Nephron (organoid): ENCODE measurements at regions not wholly inside any gene's neighbourhood (a gene's known extent, or its start where the extent isn't known, plus 50 kb on each side); places are given as distances from the start of the nearest gene placed in this dataset.

ENCODE experiments used
- H3K27ac Mint-ChIP-seq, 3 experiments: 2 replicates each; pipeline ENCODE4 v1.8.0; 2020; ENCODE audit warnings: mixed read lengths in 3 of 3, mild to moderate bottlenecking in 2 of 3, moderate library complexity in 1 of 3
- H3K27me3 Mint-ChIP-seq: 2 replicates; pipeline ENCODE4 v1.8.0; 2021; ENCODE audit warnings: low read depth, mild to moderate bottlenecking, moderate library complexity, mixed read lengths
- H3K36me3 Mint-ChIP-seq: 2 replicates; pipeline ENCODE4 v1.8.0; 2020; ENCODE audit warnings: low read depth, mixed read lengths
- H3K4me1 Mint-ChIP-seq: 2 replicates; pipeline ENCODE4 v1.8.0; 2020; ENCODE audit warnings: mixed read lengths
- H3K4me3 Mint-ChIP-seq, 3 experiments: 2 replicates each; pipeline ENCODE4 v1.8.0; 2020; ENCODE audit warnings: mild to moderate bottlenecking in 3 of 3, mixed read lengths in 3 of 3, moderate library complexity in 2 of 3
- H3K9me3 Mint-ChIP-seq: 2 replicates; pipeline ENCODE4 v1.8.0; 2020; ENCODE audit warnings: mixed read lengths
- TF ChIP-seq, protein P1 (sequence below), 3 experiments: fragments of 200-600 bp; sonication (generic); IDR thresholded peaks; one replicate each; pipeline ENCODE4 v1.5.0; 2021; ENCODE audit warnings: antibody characterized with exemption in 3 of 3; ENCODE audit not compliant: unreplicated experiment in 3 of 3

DNA sequence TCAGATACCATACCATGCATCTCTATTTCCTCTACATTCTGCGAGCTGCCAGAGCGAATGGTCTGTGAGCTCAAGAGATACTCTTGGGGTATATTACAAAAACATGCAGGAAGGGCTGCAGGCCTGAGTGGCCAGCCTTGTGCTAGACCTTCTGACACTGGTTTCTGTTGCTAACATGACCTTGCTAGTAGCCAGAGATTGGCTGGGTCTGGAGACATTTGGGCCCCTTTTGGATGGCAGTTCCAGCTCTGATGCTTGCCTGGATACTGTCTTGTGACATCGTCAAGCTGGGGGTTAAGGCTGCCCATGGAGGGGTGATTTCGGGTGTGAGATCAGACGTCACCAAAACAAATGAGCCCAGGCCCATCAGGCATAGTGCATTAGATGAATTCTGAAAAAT is 56.1 kb upstream of the FSTL4 start:
- H3K4me3 Mint-ChIP-seq = no peak overlapping the region
- peaks cover 3% of the 10 kb centered on the region for H3K9me3 Mint-ChIP-seq
- H3K27ac Mint-ChIP-seq = no peak overlapping the region
- no peaks in the 10 kb centered on the region for H3K36me3 Mint-ChIP-seq
- TF ChIP-seq, protein P1, sequence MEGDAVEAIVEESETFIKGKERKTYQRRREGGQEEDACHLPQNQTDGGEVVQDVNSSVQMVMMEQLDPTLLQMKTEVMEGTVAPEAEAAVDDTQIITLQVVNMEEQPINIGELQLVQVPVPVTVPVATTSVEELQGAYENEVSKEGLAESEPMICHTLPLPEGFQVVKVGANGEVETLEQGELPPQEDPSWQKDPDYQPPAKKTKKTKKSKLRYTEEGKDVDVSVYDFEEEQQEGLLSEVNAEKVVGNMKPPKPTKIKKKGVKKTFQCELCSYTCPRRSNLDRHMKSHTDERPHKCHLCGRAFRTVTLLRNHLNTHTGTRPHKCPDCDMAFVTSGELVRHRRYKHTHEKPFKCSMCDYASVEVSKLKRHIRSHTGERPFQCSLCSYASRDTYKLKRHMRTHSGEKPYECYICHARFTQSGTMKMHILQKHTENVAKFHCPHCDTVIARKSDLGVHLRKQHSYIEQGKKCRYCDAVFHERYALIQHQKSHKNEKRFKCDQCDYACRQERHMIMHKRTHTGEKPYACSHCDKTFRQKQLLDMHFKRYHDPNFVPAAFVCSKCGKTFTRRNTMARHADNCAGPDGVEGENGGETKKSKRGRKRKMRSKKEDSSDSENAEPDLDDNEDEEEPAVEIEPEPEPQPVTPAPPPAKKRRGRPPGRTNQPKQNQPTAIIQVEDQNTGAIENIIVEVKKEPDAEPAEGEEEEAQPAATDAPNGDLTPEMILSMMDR (IDR thresholded peaks at IDR 0.05; ENCODE audit: unreplicated experiment in 3 of 3) = no peak
- peaks cover 30% of the 10 kb centered on the region for H3K27me3 Mint-ChIP-seq
- H3K4me1 Mint-ChIP-seq = no peaks in the 10 kb centered on the region

DNA sequence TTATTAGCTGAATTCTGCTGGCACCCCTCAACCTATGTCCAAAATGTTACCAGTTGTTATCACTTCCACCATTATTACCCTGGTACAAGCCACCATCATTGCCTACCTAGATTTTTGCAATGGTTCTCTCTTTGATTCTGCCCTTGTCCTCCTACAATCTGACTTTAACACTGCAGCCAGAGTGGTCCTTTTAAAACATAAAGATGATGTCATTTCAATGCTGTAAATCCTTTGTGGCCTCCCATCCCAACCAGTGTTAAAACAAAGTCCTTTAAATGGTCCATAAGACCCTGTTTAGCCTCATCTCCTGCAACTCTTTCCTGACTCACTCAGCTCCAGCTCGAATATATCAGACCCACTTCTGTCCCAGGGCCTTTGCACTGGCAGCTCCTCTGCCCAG is 54.9 kb upstream of the FSTL4 start:
- Mint-ChIP-seq H3K4me3 (no peak overlapping the region), H3K4me1 (no peaks in the 10 kb centered on the region), H3K27ac (no peak overlapping the region), H3K36me3 (no peaks in the 10 kb centered on the region), H3K27me3 (peaks cover 31% of the 10 kb centered on the region), H3K9me3 (peaks cover 3% of the 10 kb centered on the region)
- TF ChIP-seq, protein P1 (IDR thresholded peaks at IDR 0.05; ENCODE audit: unreplicated experiment in 3 of 3) = no peak

DNA sequence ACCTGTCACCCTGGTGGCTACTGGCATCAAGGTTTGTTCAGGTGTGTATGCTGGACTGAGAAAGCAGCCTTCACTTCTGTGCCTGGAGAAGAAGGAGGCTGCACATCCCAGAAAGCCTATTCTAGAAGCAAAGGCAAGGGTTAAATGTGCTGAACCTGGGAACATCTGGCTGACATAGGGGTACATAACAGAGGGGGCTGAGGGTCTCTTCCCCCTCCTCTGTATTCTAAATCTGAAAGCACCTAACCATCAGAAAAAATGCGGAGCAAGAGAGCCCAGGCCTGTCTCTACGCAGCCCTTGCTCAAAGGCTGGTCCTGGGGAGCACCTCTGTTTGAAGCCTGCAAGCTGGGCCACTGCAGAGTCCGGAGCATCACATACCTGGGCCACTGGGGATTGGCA is 53.2 kb upstream of the FSTL4 start:
- Mint-ChIP-seq H3K4me3 (no peak overlapping the region), H3K9me3 (peaks cover under 1% of the 10 kb centered on the region), H3K4me1 (no peaks in the 10 kb centered on the region), H3K36me3 (no peaks in the 10 kb centered on the region), H3K27ac (no peak overlapping the region), H3K27me3 (peaks cover 31% of the 10 kb centered on the region)
- TF ChIP-seq, protein P1 (IDR thresholded peaks at IDR 0.05; ENCODE audit: unreplicated experiment in 3 of 3) = no peak

DNA sequence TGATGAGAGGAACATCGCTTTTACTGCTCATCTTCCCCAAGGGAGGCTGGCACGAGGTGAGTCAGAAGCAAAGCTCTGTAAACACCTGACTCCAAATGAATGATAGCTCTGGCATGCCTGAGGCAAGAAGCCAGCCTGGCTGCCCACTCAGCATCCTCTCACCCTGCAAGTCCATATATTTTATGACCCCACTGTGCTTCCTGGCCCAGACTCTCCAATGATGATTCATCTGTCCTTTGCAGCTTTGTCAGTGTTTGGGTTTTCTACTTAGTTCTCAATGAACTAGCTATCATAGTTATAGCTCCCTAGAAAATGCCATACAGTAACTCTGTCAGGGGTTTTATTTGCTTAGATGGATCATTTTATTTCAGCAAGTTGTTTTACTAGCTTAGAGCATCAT is 52.1 kb upstream of the FSTL4 start:
- TF ChIP-seq, protein P1 (IDR thresholded peaks at IDR 0.05; ENCODE audit: unreplicated experiment in 3 of 3) = no peak
- no peaks in the 10 kb centered on the region for H3K9me3 Mint-ChIP-seq

DNA sequence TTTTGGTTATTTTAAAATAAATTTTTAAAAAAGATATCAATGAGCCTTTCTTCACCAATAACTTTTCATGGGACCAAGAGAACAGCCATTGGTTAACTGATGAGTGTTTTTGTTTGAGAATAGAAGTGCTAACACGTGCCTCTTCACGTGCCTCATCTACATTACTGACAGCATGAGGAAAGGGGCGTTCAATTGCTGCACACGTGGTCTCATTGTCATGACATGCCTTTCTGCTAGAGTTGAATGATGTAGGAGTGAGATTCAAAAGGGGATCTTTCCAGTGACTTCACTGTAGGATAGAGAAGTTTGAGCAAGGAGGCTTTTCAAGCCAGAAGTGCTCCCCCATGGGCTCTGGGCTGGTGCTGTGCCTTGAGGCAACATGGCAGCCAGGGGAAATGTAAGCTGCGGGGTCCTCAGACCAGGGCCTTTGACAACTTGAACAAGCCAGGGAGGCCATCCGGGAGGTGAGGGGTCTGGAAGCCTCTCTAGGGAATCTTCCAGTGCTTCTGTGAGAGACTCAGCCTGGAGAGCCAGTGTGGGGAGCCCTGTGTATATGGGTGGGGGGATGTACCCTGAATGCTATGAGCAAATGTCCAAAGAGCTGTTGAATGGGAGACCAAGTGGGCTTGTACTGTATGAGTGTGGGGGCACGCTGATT is 51.2 kb upstream of the FSTL4 start:
- H3K9me3 Mint-ChIP-seq = no peaks in the 10 kb centered on the region
- no peaks in the 10 kb centered on the region for H3K4me1 Mint-ChIP-seq
- no peak overlapping the region for H3K27ac Mint-ChIP-seq
- H3K36me3 Mint-ChIP-seq = no peaks in the 10 kb centered on the region
- TF ChIP-seq, protein P1 (IDR thresholded peaks at IDR 0.05; ENCODE audit: unreplicated experiment in 3 of 3) = no peak
- H3K4me3 Mint-ChIP-seq = no peak overlapping the region
- H3K27me3 Mint-ChIP-seq = peaks cover 25% of the 10 kb centered on the region

More for the DNA sequence above, 52.1 kb upstream of the FSTL4 start:
- Mint-ChIP-seq H3K4me1 (no peaks in the 10 kb centered on the region), H3K27ac (no peak overlapping the region), H3K36me3 (no peaks in the 10 kb centered on the region), H3K4me3 (no peak overlapping the region), H3K27me3 (peaks cover 25% of the 10 kb centered on the region)

DNA sequence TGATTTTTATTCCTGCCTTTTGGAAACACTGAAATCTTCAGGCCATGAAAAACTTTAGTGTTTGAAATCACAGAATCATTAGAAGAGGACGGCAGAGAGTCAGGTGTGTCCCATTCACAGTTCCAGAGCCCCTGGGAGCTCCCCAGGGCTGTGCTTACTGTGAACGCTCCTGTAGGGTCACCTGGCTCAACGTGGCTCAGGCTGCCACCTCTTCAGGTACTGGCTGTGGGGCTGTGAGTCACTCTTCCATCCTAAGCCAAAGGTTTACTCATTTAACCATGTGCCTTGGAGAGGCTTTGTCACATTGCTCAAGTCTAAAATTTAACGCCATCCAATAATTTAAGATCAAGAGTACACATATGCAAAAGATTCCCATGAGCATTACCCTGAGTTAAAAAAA is 50.2 kb upstream of the FSTL4 start:
- Mint-ChIP-seq H3K4me1 (no peaks in the 10 kb centered on the region), H3K36me3 (no peaks in the 10 kb centered on the region), H3K27me3 (peaks cover 18% of the 10 kb centered on the region), H3K9me3 (no peaks in the 10 kb centered on the region), H3K4me3 (no peak overlapping the region), H3K27ac (no peak overlapping the region)
- TF ChIP-seq, protein P1 (IDR thresholded peaks at IDR 0.05; ENCODE audit: unreplicated experiment in 3 of 3) = no peak
